ENCODE measurements at regions not wholly inside any gene's neighbourhood (a gene's known extent, or its start where the extent isn't known, plus 50 kb on each side); places are given as distances from the start of the nearest gene placed in this dataset.
"Not testable (repeated sequence)": the region's sequence is repeated elsewhere in the genome, so short reads cannot be mapped to it uniquely, and the experiment has no call there.

DNA sequence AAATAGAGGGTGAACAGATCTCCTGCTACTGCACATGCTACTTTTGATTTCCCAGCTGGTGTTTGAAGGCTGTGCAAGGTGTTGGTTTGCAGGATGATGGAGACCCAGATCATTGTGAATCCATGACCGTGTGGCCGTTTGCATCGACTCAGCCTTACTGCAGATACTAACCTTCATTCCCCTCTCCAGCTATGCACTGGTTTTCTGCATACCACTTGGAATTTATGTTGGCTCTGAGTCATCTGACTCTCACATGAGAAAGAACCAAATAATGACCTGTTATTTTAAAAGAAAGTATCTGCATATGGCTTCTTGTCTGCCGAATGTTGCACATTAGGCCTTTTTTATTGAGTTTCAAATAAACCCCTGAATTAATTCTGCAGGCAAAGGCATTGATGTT, 144.9 kb upstream of the PRKX start:
- TF ChIP-seq, protein P1, sequence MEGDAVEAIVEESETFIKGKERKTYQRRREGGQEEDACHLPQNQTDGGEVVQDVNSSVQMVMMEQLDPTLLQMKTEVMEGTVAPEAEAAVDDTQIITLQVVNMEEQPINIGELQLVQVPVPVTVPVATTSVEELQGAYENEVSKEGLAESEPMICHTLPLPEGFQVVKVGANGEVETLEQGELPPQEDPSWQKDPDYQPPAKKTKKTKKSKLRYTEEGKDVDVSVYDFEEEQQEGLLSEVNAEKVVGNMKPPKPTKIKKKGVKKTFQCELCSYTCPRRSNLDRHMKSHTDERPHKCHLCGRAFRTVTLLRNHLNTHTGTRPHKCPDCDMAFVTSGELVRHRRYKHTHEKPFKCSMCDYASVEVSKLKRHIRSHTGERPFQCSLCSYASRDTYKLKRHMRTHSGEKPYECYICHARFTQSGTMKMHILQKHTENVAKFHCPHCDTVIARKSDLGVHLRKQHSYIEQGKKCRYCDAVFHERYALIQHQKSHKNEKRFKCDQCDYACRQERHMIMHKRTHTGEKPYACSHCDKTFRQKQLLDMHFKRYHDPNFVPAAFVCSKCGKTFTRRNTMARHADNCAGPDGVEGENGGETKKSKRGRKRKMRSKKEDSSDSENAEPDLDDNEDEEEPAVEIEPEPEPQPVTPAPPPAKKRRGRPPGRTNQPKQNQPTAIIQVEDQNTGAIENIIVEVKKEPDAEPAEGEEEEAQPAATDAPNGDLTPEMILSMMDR (IDR thresholded peaks at IDR 0.05; ENCODE audit: low read depth, low read length): not testable (repeated sequence)
- not testable (repeated sequence) for TF ChIP-seq EZH2phosphoT487 (IDR thresholded peaks at IDR 0.05; ENCODE audit: low read depth)

All from OCI-LY3 (cell line).